ENCODE measurements at regions not wholly inside any gene's neighbourhood (a gene's known extent, or its start where the extent isn't known, plus 50 kb on each side); places are given as distances from the start of the nearest gene placed in this dataset.

- DNase-seq (no peak), ATAC-seq (no peak)
- Mint-ChIP-seq H3K9me3 (peaks cover 8% of the 10 kb centered on the region), H3K27ac (no peak overlapping the region), H3K27me3 (no peaks in the 10 kb centered on the region), H3K4me3 (no peak overlapping the region), H3K36me3 (ENCODE audit: low read depth) (no peaks in the 10 kb centered on the region), H3K4me1 (ENCODE audit: low read depth) (no peaks in the 10 kb centered on the region)
- intact Hi-C loops (cut with micrococcal nuclease), result no loop called here
- ChIA-PET POLR2A (no interaction called here), CTCF (no interaction called here)
- TF ChIP-seq, protein P1, sequence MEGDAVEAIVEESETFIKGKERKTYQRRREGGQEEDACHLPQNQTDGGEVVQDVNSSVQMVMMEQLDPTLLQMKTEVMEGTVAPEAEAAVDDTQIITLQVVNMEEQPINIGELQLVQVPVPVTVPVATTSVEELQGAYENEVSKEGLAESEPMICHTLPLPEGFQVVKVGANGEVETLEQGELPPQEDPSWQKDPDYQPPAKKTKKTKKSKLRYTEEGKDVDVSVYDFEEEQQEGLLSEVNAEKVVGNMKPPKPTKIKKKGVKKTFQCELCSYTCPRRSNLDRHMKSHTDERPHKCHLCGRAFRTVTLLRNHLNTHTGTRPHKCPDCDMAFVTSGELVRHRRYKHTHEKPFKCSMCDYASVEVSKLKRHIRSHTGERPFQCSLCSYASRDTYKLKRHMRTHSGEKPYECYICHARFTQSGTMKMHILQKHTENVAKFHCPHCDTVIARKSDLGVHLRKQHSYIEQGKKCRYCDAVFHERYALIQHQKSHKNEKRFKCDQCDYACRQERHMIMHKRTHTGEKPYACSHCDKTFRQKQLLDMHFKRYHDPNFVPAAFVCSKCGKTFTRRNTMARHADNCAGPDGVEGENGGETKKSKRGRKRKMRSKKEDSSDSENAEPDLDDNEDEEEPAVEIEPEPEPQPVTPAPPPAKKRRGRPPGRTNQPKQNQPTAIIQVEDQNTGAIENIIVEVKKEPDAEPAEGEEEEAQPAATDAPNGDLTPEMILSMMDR (IDR thresholded peaks at IDR 0.05), result no peak
These were observed 252.4 kb upstream of the HS3ST5 start for GRCh38 chr6:114595186-114595585.

- CTCF ChIA-PET, result no interaction called here
- DNase-seq (no peak), ATAC-seq (no peak)
- TF ChIP-seq, protein P1 (IDR thresholded peaks at IDR 0.05), result no peak
- no peaks in the 10 kb centered on the region for H3K36me3 Mint-ChIP-seq (ENCODE audit: low read depth)
- H3K4me1 Mint-ChIP-seq (ENCODE audit: low read depth), result no peaks in the 10 kb centered on the region
- no peak overlapping the region for H3K27ac Mint-ChIP-seq
- H3K4me3 Mint-ChIP-seq, result no peak overlapping the region
- H3K9me3 Mint-ChIP-seq, result peaks cover 8% of the 10 kb centered on the region
- intact Hi-C loops (cut with micrococcal nuclease), result no loop called here
- POLR2A ChIA-PET, result no interaction called here
- H3K27me3 Mint-ChIP-seq, result no peaks in the 10 kb centered on the region
These were observed 249.7 kb upstream of the HS3ST5 start for GRCh38 chr6:114592506-114592905.

GRCh38 chr6:114588726-114589125, 245.9 kb upstream of the HS3ST5 start:
- DNase-seq, result no peak
- Mint-ChIP-seq H3K4me3 (no peak overlapping the region), H3K27ac (no peak overlapping the region), H3K27me3 (no peaks in the 10 kb centered on the region), H3K4me1 (ENCODE audit: low read depth) (no peaks in the 10 kb centered on the region), H3K36me3 (ENCODE audit: low read depth) (no peaks in the 10 kb centered on the region), H3K9me3 (peaks cover 9% of the 10 kb centered on the region)
- POLR2A ChIA-PET, result no interaction called here
- intact Hi-C loops (cut with micrococcal nuclease), result no loop called here
- TF ChIP-seq, protein P1 (IDR thresholded peaks at IDR 0.05), result no peak
- no peak for ATAC-seq
- CTCF ChIA-PET, result no interaction called here

DNA sequence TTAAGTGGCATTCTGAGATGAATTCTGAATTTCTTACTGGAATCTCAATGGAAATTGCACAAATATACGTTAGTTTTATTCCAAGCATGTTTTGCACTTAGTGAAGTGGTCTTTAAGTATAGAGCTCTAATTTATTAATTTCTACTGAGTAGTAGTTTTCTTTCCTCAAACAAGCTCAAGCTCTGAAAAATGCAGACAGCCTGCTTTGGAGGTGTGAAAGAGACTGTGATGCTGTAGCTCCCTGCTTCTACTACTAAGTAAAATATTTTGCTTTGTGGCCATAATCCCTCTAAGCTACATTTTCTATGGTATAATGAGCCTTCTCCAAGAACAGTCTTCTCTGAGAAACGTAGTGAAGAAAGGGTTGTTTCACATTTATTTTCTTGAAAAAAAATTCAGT, 243.5 kb upstream of the HS3ST5 start:
- TF ChIP-seq, protein P1 (IDR thresholded peaks at IDR 0.05), result no peak
- ATAC-seq (no peak), DNase-seq (no peak)
- Mint-ChIP-seq H3K27ac (no peak overlapping the region), H3K27me3 (no peaks in the 10 kb centered on the region), H3K9me3 (peaks cover 2% of the 10 kb centered on the region), H3K36me3 (ENCODE audit: low read depth) (no peaks in the 10 kb centered on the region), H3K4me3 (no peak overlapping the region), H3K4me1 (ENCODE audit: low read depth) (no peaks in the 10 kb centered on the region)
- CTCF ChIA-PET, result no interaction called here
- intact Hi-C loops (cut with micrococcal nuclease), result no loop called here
- POLR2A ChIA-PET, result no interaction called here

- Mint-ChIP-seq H3K27me3 (no peaks in the 10 kb centered on the region), H3K4me1 (ENCODE audit: low read depth) (no peaks in the 10 kb centered on the region), H3K9me3 (peaks cover 2% of the 10 kb centered on the region), H3K27ac (no peak overlapping the region), H3K4me3 (no peak overlapping the region), H3K36me3 (ENCODE audit: low read depth) (no peaks in the 10 kb centered on the region)
- no peak for ATAC-seq
- no peak for DNase-seq
- POLR2A ChIA-PET, result no interaction called here
- TF ChIP-seq, protein P1 (IDR thresholded peaks at IDR 0.05), result no peak
- intact Hi-C loops (cut with micrococcal nuclease), result no loop called here
- CTCF ChIA-PET, result no interaction called here
These were observed 238.5 kb upstream of the HS3ST5 start for GRCh38 chr6:114581293-114581692.
